ENCODE measurements at regions not wholly inside any gene's neighbourhood (a gene's known extent, or its start where the extent isn't known, plus 50 kb on each side); places are given as distances from the start of the nearest gene placed in this dataset.
A peak's percentile ranks its signal among the peaks of the same experiment; 100 is the strongest.
"Not testable (repeated sequence)": the region's sequence is repeated elsewhere in the genome, so short reads cannot be mapped to it uniquely, and the experiment has no call there.

DNA sequence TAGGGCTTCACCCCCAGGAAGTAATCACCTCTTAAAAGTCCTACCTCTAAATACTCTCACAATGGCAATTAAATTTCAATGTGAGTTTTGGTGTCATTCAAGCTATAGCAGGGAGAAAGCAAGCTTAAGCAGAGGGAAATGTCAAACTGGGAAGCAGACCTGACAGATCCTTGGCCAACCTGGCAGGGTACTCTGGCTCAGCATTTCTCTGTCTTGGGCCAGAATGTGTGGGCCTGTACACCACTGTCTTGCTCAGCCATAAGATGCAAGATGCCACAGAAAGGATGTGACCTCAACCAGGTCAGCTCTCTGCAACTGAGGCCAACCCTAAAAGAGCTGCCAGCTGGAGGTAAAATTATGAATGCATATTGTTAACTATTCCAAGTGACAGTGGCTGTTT is 130.6 kb upstream of the CMC1 start:
- DNase-seq: no peak

DNA sequence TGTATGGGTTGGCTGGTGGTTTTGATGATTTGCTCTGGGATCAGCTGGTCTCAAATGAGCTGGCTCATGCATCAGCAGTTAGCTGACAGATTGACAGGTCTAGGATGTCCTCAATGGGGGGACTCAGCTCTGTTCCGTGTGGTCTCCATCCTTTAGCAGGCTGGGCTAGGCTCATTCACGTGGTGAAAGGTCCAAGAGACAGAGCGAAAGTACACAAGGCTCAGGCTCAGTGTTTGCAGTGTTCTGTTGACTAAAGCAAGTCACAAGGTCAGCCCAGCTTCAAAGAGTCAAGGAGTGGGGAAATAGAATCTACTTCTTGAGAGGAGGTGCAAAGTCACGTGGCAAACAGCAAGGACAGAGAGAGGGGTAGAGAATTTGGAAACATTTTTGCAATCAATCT is 126.5 kb upstream of the CMC1 start:
- no peak for DNase-seq

DNA sequence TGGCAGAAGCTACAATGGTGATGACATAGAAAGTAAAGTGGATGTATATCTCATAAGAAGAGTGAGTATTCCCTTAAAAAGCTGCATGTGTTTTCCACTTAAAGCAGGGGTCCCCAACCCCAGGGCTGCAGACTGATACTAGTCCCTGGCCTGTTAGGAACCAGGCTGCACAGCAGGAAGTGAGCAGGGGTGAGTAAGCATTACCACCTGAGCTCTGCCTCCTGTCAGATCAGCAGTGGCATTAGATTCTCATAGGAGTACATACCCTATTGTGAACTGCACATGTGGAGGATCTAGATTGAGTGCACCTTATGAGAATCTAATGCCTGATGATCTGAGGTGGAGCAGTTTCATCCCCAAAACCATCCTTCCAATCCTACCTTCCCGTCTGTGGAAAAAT is 126.1 kb upstream of the CMC1 start:
- DNase-seq: no peak

DNA sequence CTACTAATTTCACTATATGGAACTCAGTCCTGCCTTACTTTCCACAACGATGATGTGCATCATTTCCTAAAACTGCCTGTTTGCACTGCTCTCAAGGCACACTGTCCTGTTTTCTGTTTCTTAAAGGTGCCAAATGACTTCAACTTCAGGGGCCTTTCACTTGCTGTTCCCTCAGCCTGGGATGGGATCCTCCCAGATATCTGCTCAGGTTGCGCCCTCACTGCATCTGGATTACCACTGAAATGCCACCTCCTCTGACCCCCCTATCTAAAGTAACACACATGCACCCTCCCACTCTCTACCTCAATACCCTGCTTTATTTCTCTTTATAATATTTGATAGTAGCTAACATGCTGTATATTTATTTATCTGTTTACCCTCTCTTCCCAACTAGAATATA is 123.8 kb upstream of the CMC1 start:
- no peak for DNase-seq

DNA sequence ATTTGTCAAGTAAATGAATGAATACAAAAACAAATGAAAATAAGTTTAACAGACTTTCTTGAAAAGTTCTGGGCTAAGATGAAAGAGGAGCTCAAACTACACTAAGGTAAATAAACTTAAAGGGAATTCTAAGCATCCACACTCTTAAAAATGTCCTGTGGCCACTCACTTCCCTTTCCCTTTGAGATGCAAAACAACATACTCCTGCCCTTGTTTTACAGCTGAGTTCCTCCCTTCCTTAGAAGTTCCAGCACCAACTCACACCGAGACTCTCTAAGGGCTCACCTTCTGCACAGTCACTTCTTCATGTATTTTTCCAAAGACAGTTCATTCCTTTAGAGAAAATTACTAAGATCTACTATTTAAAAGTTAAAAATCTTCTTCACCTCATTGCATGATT is 123.3 kb upstream of the CMC1 start:
- DNase-seq: no peak

DNA sequence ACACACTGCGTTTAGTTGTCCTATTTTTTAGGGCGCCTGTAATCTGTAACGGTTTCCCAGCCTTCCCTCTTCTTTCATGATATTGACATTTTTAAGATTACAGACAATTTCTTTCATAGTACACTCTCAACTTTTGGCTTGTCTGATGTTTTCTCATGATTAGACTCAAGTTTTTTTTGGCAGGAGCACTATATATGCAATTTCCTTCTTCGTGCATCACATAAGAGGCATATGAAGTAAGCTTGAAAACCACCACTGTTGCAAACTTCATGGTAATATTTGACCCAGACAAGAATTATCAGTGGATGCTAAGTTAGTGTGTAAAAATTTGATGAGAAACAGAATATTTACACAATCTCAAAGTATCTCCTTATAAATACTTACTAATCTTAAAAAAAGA is 119.2 kb upstream of the CMC1 start:
- DNase-seq: no peak

DNA sequence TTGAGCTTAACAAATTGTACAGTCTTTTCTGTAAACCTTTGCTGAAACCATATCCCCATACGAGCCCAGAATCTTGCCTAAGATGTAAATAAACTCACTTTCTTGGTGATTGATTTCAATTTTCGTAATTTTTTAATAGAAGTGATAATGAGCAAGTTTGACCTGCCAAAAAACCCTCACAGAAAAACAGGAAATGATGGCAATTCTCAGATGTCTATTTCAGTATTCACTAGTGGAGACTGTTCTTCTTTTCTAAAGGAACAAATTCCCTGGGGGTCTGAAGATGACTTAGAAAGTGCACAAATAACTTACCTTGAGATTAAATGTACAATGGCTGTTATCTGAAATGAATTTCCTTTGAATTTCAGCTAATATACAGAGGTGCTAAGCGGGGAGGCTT is 116.5 kb upstream of the CMC1 start:
- no peak for DNase-seq

DNA sequence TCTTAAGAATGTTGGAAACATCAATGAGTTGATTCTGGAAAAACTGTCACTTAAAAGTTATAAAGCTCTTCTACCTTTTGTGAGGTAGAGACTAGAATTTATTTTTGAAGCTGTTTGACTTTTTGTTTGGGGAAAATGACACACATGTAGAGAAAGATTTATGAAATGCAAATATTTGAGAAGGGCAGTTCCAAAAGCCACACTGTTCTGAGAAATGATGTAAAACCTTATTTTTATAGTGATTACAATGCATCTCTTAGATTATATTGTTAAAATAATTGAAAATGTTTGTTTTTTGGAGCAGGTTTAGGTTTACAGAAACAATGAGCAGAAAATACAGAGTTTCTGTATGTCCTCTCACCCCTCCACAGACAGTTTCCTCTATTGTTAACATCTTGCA is 116.1 kb upstream of the CMC1 start:
- DNase-seq: no peak

DNA sequence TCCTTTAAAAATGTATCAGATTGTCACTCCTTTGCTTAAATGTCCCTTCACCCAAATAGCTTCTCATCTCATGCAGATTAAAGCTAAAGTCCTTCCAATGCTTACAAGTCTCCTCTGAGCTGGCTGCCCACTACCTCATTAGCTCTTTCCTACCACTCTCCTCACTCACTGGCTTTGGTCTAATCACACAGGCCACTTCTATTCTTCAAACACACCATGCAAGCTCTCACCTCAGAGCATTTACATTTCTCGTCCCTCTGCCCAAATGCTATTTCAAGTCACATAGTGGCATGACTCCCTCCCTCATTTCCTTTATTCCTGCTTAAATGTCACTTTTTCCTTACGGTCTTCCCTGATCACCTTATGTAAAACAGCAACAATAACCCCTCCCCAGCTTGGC is 110.6 kb upstream of the CMC1 start:
- DNase-seq: no peak

DNA sequence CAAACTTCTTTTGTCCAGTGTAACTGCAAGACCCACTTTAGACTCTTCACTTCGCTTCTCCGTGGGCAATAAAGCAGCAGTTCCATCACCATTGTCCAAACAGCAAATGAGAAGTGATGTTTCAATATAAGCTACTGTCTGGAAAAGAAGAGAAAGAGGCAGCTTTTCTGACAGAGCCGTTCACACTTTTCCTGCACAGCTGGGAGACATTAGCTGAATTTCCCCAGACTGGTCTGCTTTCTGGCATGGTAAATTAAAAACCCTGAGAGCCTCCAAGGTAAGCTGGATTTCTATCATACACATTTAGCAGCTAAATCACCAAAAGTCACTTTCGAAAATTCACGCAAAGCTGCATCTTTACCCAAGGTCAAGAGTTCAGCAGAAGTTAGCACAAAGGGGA is 108.5 kb upstream of the CMC1 start:
- no peak for DNase-seq

DNA sequence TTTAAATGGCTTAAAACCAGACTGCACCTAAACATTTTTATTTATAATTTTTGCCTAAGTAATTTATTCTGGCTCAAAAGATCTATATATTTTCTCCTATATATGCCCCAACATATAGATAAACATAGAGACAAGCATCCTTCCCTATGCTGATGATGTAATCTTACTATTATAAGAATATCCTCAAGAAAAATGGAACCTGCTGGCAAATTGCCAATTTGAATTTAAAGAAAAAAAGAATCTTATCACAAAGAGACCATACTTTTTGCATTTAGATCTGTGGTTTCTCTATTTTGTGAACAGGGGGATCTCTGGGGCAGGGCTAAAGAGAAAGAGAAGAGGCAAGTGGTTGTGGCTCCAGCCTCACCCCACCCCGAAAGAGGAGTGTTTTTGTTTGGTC is 107.2 kb upstream of the CMC1 start:
- DNase-seq: no peak

DNA sequence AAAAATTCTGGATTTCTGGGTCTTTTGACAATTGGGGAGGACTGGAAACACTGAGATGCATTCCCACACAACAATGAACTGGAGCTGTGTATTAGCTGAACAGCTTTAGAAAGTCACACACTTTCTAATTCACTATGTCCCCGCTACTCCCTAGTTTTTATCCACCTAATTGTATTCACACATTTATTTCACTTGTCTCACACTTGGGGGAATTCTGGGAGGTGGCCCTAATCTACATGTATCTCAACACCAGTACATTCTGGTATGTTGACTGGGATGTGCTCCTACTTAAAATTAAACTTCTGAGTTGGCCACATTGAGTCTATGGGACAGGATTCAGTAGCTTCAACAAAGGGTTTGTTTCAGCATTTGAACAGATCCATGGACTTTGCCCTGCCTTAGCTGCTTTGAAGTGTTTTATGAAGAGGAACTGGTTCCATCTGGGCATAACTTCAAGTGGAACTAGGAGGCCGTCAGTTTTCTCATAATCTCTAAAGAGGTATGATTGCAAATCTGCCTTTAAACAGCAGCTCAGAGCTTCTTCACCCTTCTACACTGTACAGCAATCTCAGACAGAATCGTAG is 106.5 kb upstream of the CMC1 start:
- no peak for DNase-seq

DNA sequence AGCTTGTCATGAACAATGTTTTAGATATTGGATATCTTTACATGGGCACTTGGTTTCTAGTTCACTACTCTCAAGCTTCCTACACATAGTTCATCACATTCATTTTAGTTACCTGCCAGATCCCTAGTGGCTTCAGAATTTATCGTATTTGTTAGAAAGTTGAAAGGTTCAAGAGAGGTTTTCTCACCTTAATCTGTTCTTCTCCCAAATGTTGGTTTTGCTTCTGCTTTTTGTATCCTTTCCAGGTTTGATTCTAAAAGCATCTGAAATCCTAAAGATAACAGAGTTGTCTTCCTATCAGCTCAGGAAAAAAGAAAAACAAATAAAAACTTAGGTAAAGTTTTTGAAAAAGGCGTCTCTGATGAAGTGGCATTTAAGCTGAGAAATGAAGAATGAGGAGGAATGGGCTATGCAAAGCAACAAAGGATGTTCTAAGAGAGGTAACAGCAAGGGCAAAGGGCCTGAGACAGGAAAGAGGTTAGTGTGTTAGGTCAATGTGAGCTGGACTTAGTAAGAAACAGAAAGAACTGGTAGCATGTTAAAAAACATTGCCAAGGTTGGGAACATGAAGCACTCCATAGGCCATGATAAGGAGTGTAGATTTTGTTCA is 104.7 kb upstream of the CMC1 start:
- no peak for DNase-seq

DNA sequence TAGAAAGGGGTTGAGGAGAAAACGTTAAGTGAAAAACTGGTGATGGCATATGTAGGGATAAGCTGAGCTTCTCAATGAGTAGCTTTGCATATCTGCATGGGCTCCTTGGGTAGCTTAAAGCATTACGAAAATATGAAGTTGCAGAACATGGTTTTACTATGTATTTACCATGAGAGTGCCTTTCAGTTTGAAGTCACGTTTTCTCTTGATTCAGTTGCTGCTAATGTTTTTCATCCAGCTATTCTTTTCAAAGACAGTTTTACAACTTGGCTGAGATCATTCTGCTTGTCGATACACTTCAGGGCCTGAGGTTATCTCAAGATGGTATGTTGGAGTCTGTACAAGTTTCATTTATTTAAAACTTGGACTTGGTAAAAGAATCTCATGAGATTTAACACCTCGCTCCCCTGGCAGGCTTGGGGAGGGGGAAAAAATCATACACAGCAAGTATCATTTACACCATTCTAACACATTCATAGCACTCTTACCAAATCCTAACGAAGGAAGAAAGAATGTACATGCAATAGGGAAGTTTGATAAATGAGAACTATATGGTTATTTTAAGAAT is 103.3 kb upstream of the CMC1 start:
- no peak for DNase-seq

DNA sequence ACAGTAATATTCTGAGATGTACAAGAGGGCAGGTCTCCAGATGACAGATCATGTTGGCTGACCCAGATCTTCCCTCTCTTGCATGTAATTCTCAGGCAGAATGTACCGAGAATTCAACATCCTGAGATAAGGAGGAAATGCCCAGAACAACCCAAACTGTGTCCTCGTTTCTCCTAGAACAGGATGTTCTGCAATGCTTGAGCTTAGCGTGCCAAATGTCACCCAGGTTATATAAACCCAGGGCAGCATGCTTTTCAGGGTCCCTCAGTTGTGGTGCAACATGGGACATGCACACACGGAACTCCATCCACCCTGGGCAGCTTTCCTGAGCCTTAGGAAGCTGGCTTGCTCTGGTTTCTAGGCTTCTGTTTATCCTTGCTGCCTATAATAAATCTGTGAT is 102.1 kb upstream of the CMC1 start:
- DNase-seq: no peak

DNA sequence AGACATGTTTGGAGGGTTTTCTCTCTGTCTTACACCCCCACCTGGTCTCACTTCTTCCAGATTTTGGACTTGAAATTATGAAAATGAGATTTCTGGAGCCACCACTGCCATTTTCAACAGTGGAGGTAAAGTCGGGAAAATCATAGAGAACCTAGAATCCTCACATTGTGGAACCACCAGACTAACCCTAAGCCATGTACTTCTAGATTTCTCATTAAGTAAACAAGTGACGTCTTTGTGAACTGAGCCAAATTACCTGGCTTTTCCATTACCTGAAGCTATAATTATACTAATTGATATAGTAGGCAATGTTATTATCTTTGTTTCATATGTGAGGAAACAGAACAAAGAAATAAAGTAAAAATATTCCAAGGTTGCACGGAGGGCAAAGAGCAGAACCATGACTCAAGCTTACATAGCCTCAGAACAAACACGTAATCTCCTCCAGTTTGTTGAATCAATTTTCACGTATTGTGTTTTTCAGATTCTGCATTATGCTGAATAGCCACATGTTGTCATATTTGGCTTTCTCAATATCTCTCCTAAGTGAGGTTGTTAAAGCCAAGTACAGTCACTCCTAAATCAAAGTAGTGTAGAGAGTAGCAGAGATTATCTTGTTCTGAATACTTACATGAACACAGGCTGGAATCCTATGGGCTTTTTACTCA is 101.3 kb upstream of the CMC1 start:
- no peak for DNase-seq

DNA sequence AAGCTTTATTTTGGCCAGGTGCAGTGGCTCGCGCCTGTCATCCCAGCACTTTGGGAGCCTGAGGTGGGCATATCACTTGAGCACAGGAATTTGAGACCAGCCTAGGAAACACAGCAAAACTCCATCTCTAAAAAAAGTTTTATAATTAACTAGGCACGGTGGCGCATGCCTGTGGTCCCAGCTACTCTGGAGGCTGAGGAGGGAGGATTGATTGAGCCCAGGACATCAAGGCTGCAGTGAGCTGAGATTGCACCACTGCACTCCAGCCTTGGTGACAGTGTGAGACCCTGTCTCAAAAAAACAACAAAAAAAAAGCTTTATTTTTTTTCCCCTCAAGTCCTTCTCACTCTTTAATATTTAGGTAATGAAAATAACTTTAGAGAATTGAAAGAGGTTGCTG is 100.8 kb upstream of the CMC1 start:
- no peak for DNase-seq

DNA sequence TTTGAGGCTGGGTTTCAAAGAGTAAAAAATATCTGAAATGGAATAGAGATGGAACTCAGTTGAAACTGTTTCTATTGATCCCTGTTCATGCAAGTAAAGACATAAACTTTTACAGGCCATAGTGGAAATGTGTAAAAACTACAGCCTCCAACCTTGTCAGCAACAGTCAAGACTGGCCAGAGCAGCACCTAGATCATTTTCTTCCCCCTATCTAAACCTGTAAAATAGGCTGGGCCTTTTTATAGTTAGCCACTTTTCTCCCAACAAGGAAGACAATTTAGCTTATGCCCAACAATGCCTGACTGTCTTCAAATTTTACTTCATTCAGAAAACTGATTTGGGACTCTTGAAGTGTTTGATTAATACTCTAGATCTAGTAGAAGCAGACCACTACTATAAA is 91.5 kb upstream of the CMC1 start:
- DNase-seq: no peak

DNA sequence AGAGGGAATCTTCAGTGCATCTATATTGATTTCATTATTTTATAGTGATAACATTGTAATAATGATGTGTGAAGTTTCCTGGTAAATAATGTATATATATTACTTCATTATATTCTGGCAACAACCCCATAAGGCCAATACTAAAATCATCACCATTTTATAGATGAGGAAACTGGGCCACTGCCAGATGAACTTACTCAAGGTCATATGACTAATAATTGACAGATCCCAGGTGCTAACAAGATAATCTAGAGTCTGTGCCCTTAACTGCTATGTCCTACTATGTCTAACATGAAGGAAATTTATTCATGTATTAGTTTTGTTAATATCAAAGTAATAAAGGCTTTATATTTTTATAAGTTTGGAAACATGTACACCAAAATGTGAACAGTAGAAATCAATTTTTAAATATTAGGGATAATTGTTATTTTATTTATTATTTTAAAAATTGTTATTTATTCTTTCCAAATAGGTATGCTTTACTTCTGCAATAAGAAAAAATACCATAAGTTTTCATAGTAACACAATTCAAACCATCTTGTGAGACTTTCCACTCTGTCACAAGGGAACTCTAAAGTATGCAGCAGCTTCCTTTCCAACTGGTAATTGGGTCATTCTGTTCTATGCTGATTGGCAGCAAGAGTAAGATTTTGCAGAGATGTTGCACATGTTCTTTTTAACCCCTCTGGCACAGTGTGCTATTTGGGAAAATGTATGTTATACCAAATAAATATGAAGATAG is 90.8 kb upstream of the CMC1 start:
- DNase-seq: peak; percentile 41

DNA sequence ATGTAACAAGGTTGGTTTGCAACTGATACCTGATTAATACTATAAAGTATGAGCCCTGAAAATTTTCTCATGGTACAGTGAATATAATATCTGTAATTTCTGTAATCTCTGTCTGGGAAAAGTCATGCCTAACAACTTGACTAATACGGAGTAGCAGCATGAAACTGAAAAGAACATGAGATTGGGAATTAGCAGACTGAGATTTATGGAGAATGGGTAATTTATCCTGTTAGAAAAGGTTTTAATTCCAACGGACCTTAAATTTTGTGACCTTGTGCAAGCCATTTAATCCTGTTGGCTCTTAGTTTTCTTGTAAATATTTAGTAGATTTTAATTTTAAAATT is 90.2 kb upstream of the CMC1 start:
- DNase-seq: no peak

DNA sequence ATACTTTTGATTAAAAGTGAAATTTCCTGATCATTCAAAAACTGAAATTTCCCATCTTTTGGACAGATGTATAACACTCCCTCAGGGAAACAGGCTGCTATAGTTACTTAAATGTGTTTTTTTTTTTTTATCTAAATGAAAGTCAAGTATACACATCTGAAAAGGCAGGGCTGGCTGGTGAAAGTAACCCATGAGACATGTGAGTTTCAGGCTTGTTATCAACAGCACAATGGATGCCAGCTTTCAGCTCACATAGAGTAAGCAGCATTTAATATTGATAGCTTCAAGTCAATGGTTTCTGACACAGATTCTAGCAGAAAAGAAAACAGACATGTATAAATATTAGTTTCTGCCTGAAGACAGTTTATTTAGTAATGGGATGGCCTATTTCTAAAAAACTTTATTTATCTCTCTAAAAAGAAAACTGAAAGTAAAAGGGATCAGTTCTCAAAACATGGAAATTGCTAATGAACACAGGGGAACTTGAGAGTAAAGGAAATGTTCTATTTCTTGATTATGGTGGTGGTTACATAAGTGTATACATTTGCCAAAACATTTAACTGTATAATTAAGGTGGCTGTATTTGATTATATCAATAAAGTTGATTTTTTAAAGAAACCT is 89.7 kb upstream of the CMC1 start:
- DNase-seq: no peak

DNA sequence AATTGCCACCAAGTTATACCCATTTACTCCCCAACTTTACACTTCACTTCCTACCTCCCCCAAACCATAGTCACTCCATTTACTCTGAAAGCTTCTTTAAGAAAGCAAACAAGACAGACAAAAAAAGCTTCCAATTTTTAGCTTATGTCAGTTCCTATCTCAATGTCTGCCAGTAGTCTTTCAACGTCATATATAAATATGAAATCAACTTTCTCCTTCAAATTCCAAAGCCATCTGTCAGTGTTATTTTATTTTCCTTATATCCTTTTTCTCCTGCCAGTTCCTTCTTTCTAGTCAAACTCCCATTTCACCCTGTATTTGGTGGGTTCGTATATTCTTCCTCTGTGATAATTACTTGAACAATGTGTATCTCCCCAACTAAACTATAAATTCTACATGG is 85.8 kb upstream of the CMC1 start:
- no peak for DNase-seq

DNA sequence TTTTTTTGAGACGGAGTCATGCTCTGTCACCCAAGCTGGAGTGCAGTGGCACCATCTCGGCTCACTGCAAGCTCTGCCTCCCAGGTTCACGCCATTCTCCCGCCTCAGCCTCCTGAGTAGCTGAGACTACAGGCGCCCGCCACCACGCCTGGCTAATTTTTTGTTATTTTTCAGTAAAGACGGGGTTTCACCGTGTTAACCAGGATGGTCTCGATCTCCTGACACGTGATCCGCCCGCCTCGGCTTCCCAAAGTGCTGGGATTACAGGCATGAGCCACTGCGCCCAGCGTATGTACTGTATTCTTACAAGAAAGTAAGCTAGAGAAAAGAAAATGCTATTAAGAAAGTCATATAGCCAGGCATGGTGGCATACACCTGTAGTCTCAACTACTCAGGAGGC is 84.8 kb upstream of the CMC1 start:
- not testable (repeated sequence) for DNase-seq

DNA sequence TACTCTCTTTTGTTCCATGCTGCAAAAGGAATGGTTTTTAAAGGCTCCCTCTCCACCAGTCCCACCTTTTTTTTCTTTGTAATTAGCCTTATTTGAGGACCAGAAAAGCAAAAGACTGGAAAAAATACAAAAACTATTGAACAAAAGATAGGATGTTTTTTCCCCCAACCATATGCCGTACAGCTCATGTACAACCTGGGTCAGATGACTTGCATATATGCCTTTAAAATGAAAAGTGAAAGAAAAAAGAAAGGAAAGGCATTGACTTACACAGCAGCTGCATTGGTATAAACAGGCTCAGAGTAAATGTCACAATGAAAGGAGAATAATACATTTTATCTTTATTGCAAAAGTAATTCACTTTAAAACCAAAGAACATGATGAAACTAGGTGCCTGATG is 69.5 kb upstream of the CMC1 start:
- DNase-seq: no peak
